Astrocyte of the spinal cord (primary cell): ENCODE measurements at regions not wholly inside any gene's neighbourhood (a gene's known extent, or its start where the extent isn't known, plus 50 kb on each side); places are given as distances from the start of the nearest gene placed in this dataset.

Source experiments
- DNase-seq: peaks from one replicate; pipeline ENCODE4 v3.0.0; 2011; ENCODE audit warnings: low read depth, low spot score
- H3K4me3 ChIP-seq: 2 replicates; pipeline ENCODE4 v1.5.1; 2011; ENCODE audit warnings: low read depth, mild to moderate bottlenecking, low read length, moderate library complexity
- in situ Hi-C: cut with HindIII; loops from 2 replicates; pipeline ENCODE4 v1.10.0; 2017; ENCODE audit warnings: low sequenced_read_pairs
- TF ChIP-seq, protein P1 (sequence below): IDR thresholded peaks from 2 replicates; pipeline ENCODE4 v1.5.1; 2012; ENCODE audit warnings: low read depth, mild to moderate bottlenecking, low read length, inconsistent platforms

DNA sequence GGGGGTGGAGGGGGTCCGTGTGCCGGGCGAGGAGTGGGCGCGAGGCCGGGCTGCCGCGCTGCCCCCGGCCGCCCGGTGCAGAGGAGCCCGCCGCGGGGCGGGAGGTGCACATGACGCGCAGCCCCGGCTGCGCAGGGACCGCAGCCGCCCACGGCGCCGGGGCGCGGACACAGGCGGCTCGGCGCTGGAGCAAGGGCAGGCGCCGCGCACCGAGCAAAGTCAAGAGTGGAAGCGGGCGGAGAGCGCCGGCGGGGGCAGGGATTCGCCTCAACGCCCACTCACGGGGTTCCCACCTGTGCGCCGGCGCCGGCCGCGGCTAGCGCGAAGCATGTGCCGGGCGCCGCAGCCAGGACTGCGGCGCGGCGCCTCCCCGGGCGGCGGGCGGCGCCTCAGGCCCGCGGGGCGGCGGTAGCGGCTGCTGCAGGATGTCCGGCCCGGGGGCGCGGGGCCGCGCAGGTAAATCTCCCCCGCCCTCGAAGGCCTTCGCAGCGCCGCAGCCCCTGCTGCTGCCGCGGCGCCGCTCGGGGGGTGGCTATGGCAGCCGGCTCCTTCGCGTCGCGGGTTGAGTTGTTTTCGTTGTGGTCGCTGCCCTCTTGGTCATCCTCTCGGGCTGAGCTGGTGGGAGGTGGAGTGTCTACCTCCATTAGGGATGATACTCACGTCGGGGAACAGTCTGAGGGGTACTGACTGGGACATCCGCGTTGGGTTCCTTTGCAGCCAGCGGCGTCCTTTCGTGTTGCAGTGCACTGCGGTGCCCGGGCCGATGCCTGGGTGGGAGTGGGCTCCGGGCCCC lies 216.3 kb upstream of the DTNA start:
- TF ChIP-seq, protein P1, sequence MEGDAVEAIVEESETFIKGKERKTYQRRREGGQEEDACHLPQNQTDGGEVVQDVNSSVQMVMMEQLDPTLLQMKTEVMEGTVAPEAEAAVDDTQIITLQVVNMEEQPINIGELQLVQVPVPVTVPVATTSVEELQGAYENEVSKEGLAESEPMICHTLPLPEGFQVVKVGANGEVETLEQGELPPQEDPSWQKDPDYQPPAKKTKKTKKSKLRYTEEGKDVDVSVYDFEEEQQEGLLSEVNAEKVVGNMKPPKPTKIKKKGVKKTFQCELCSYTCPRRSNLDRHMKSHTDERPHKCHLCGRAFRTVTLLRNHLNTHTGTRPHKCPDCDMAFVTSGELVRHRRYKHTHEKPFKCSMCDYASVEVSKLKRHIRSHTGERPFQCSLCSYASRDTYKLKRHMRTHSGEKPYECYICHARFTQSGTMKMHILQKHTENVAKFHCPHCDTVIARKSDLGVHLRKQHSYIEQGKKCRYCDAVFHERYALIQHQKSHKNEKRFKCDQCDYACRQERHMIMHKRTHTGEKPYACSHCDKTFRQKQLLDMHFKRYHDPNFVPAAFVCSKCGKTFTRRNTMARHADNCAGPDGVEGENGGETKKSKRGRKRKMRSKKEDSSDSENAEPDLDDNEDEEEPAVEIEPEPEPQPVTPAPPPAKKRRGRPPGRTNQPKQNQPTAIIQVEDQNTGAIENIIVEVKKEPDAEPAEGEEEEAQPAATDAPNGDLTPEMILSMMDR: no peak
- H3K4me3 ChIP-seq: peak overlapping the region; percentile 56
- in situ Hi-C loops: no loop called here
- peak; percentile 15 for DNase-seq

DNA sequence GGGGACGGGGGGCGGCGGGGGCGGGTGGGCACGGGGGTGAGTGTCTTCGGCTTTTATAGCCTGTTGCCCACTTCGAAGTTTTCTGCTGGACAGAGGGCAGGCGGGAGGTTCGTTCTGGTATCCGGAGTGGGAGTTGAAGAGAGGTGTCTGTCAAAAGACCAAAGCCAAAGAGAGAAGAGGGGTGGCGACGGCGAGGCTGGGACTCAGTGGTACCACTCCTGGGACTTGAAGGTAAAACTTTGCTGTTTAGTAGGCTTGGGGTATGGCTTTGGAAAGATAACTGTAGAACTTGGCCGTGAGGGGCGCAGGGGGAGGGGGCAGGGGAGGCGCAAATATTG lies 215.8 kb upstream of the DTNA start:
- TF ChIP-seq, protein P1: no peak
- no peak for DNase-seq
- peak overlapping the region; percentile 56 for H3K4me3 ChIP-seq
- in situ Hi-C loops: no loop called here

GRCh38 chr18:34495506-34495905 lies 214.6 kb upstream of the DTNA start:
- TF ChIP-seq, protein P1: no peak
- in situ Hi-C loops: no loop called here
- DNase-seq: no peak
- H3K4me3 ChIP-seq: no peak overlapping the region

DNA sequence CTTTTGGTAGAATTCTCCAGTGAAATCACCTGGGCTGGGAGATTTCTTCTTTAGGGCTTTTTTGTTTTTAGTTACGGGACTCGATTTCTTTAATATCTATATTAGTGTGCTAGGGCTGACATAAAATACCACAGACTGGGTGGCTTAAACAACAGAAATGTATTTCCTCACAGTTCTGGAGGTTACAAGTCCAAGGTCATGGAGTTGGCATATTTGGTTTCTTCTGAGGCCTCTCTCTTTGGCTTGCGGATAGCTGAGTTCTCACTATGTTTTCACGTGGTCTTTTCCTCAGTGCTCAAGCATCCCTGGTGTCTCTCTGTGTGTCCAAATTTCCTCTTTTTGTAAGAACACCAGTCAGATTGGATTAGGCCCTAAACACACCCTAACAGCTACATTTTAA lies 208.5 kb upstream of the DTNA start:
- TF ChIP-seq, protein P1: no peak
- no peak for DNase-seq
- in situ Hi-C loops: no loop called here
- H3K4me3 ChIP-seq: no peak overlapping the region

GRCh38 chr18:34506198-34506597 lies 203.9 kb upstream of the DTNA start:
- peak; percentile 20 for DNase-seq
- no peak overlapping the region for H3K4me3 ChIP-seq
- TF ChIP-seq, protein P1: no peak
- in situ Hi-C loops: no loop called here

GRCh38 chr18:34509163-34509562 lies 200.9 kb upstream of the DTNA start:
- no peak overlapping the region for H3K4me3 ChIP-seq
- TF ChIP-seq, protein P1: no peak
- DNase-seq: no peak
- in situ Hi-C loops: no loop called here
